ENCODE measurements at regions not wholly inside any gene's neighbourhood (a gene's known extent, or its start where the extent isn't known, plus 50 kb on each side); places are given as distances from the start of the nearest gene placed in this dataset.
A peak's percentile ranks its signal among the peaks of the same experiment; 100 is the strongest.

DNA sequence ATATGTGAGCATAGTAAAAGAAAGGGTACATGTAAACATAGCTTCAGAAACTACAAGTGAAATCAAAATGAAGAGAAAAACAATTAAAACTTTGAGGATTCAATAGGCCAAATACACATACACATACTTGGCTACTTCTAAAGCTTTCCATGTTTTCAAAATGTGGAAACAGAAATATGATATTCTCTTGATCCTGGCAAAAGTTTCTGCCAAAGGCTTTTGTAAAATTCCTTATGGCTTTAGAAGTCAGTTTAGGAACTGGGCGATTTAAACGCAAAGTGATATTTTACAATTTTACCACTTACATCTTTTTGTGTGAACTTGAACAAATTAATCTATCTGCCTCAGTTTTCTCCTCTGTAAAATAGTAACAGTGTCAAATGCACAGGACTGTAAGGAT is 756.4 kb downstream of the C12orf50 start:
- H3K9me3 Mint-ChIP-seq (ENCODE audit: unreplicated experiment): no peaks in the 10 kb centered on the region
- H3K36me3 Mint-ChIP-seq (ENCODE audit: low read depth, unreplicated experiment): no peaks in the 10 kb centered on the region
- H3K4me1 Mint-ChIP-seq (ENCODE audit: unreplicated experiment): no peaks in the 10 kb centered on the region
- H3K27ac Mint-ChIP-seq (ENCODE audit: unreplicated experiment): no peak overlapping the region
- H3K4me3 Mint-ChIP-seq (ENCODE audit: unreplicated experiment): no peak overlapping the region
- no peaks in the 10 kb centered on the region for H3K27me3 Mint-ChIP-seq (ENCODE audit: unreplicated experiment)
- TF ChIP-seq, protein P1, sequence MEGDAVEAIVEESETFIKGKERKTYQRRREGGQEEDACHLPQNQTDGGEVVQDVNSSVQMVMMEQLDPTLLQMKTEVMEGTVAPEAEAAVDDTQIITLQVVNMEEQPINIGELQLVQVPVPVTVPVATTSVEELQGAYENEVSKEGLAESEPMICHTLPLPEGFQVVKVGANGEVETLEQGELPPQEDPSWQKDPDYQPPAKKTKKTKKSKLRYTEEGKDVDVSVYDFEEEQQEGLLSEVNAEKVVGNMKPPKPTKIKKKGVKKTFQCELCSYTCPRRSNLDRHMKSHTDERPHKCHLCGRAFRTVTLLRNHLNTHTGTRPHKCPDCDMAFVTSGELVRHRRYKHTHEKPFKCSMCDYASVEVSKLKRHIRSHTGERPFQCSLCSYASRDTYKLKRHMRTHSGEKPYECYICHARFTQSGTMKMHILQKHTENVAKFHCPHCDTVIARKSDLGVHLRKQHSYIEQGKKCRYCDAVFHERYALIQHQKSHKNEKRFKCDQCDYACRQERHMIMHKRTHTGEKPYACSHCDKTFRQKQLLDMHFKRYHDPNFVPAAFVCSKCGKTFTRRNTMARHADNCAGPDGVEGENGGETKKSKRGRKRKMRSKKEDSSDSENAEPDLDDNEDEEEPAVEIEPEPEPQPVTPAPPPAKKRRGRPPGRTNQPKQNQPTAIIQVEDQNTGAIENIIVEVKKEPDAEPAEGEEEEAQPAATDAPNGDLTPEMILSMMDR (IDR thresholded peaks at IDR 0.05; ENCODE audit: unreplicated experiment): no peak
- no peak for DNase-seq (ENCODE audit: low spot score)

DNA sequence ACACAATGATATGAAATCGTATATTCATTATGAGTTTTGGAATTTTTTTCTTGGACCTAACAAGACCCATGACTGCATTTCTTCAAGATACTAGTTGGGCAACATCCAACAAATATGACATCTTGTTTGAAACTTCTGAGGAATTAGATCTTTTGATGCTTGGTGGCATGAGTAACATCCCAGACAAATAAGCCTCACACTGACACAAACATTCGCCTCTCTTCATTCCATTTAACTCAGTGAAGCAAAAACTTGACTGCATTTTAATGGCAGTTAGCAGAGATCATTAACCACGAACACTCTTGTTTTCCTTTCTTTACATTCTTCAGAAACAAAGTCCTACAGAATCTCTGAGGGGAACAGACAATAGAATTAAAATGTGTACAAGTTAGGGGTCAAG is 758.3 kb downstream of the C12orf50 start:
- Mint-ChIP-seq H3K27me3 (ENCODE audit: unreplicated experiment) (no peaks in the 10 kb centered on the region), H3K4me1 (ENCODE audit: unreplicated experiment) (no peaks in the 10 kb centered on the region), H3K9me3 (ENCODE audit: unreplicated experiment) (no peaks in the 10 kb centered on the region), H3K4me3 (ENCODE audit: unreplicated experiment) (no peak overlapping the region), H3K36me3 (ENCODE audit: low read depth, unreplicated experiment) (no peaks in the 10 kb centered on the region), H3K27ac (ENCODE audit: unreplicated experiment) (no peak overlapping the region)
- DNase-seq (ENCODE audit: low spot score): no peak
- TF ChIP-seq, protein P1 (IDR thresholded peaks at IDR 0.05; ENCODE audit: unreplicated experiment): no peak

DNA sequence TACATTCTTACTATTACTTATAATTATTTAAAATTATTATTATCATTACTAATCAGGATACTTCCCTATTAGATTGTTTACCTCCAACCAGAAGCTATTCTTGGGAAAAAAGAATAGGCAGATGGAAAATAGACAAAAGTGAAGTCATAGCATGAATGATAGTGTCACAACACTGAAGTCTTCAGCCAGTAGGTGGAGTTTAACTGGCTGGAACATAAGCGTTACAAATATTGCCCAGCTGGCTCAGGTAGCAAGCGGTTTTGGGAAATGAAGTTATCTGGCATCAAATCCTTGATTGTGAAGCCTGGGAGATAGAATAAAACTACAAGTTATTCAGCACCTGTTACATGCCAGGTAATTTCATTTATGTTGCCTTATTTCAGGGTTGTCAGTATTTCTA is 762.9 kb downstream of the C12orf50 start:
- Mint-ChIP-seq H3K36me3 (ENCODE audit: low read depth, unreplicated experiment) (no peaks in the 10 kb centered on the region), H3K27me3 (ENCODE audit: unreplicated experiment) (no peaks in the 10 kb centered on the region), H3K9me3 (ENCODE audit: unreplicated experiment) (no peaks in the 10 kb centered on the region), H3K4me1 (ENCODE audit: unreplicated experiment) (no peaks in the 10 kb centered on the region), H3K27ac (ENCODE audit: unreplicated experiment) (no peak overlapping the region), H3K4me3 (ENCODE audit: unreplicated experiment) (no peak overlapping the region)
- no peak for DNase-seq (ENCODE audit: low spot score)
- TF ChIP-seq, protein P1 (IDR thresholded peaks at IDR 0.05; ENCODE audit: unreplicated experiment): peak; percentile 14

DNA sequence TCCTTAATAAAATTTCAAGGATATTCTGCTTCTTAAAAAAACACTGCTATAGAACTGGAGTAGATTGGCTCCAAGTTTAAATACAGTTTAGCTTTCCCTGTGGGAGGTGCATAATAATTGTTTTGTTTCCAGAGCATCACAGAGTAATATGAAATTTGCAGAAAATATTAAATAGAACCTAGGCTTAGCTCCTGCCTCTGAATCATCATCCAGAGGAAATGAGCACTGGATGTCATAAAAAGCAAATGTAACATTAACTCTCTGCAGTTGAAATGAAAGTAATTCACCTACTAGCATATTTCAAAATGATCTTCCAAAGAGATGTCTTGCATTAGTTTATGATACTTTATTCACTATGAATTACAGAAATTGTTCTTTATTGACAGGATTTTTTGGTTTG is 769.8 kb downstream of the C12orf50 start:
- DNase-seq (ENCODE audit: low spot score): no peak
- Mint-ChIP-seq H3K4me3 (ENCODE audit: unreplicated experiment) (no peak overlapping the region), H3K4me1 (ENCODE audit: unreplicated experiment) (no peaks in the 10 kb centered on the region)

DNA sequence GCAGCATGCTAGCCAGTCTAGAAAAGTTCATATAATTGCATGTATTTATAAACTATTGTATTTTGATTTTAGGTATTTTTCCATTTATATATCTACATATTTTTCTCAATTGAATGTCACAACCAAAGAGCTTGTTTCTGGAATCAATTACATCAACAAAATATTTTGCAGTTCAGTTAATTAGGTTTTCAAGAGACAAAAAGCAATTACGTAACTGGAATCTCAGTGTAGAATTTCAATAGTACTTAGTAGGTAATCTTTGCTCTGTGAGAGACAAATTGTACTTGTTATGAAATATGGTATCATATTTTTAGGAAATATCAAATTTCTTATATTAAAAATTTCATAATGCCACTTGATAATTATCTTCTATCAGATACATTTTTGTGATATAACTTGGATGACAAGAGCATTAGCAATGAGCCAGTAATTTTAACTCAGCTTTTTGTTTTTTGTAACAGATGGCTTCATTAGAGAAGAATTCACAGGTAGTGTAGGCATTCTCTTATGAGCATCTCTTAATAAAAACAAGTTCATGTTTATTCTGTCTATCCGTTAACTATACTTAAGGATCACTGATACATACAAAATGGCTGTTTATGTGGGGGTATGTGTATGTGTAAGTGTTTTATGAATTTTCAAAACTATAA is 774.7 kb downstream of the C12orf50 start:
- Mint-ChIP-seq H3K27ac (ENCODE audit: unreplicated experiment) (no peak overlapping the region), H3K36me3 (ENCODE audit: low read depth, unreplicated experiment) (no peaks in the 10 kb centered on the region), H3K27me3 (ENCODE audit: unreplicated experiment) (no peaks in the 10 kb centered on the region), H3K4me3 (ENCODE audit: unreplicated experiment) (no peak overlapping the region), H3K4me1 (ENCODE audit: unreplicated experiment) (no peaks in the 10 kb centered on the region), H3K9me3 (ENCODE audit: unreplicated experiment) (no peaks in the 10 kb centered on the region)
- DNase-seq (ENCODE audit: low spot score): no peak
- TF ChIP-seq, protein P1 (IDR thresholded peaks at IDR 0.05; ENCODE audit: unreplicated experiment): no peak

More for the DNA sequence above, 769.8 kb downstream of the C12orf50 start:
- no peaks in the 10 kb centered on the region for H3K36me3 Mint-ChIP-seq (ENCODE audit: low read depth, unreplicated experiment)
- H3K27me3 Mint-ChIP-seq (ENCODE audit: unreplicated experiment): no peaks in the 10 kb centered on the region
- no peaks in the 10 kb centered on the region for H3K9me3 Mint-ChIP-seq (ENCODE audit: unreplicated experiment)
- TF ChIP-seq, protein P1 (IDR thresholded peaks at IDR 0.05; ENCODE audit: unreplicated experiment): no peak
- H3K27ac Mint-ChIP-seq (ENCODE audit: unreplicated experiment): no peak overlapping the region
